Ecto neural progenitor cell (in vitro differentiated cells): ENCODE measurements at regions not wholly inside any gene's neighbourhood (a gene's known extent, or its start where the extent isn't known, plus 50 kb on each side); places are given as distances from the start of the nearest gene placed in this dataset.

Experiments used
- DNase-seq: peaks from one replicate; pipeline ENCODE4 v3.0.0-alpha.2; 2018; ENCODE audit warnings: low spot score

GRCh38 chr16:86198206-86199118, 299.5 kb downstream of the IRF8 start:
- DNase-seq, result no peak

- DNase-seq, result no peak
These were observed 300.2 kb downstream of the IRF8 start for GRCh38 chr16:86199182-86199581.

- no peak for DNase-seq
These were observed 301.1 kb downstream of the IRF8 start for GRCh38 chr16:86199871-86200695.

- DNase-seq, result no peak
These were observed 301.8 kb downstream of the IRF8 start for GRCh38 chr16:86200722-86201121.

- DNase-seq, result no peak
These were observed 302.8 kb downstream of the IRF8 start for GRCh38 chr16:86201746-86202145.

- DNase-seq, result no peak
These were observed 303.3 kb downstream of the IRF8 start for GRCh38 chr16:86202267-86202666.

GRCh38 chr16:86202760-86203426, 303.9 kb downstream of the IRF8 start:
- no peak for DNase-seq

- DNase-seq, result no peak
These were observed 304.8 kb downstream of the IRF8 start for GRCh38 chr16:86203557-86204275.

- DNase-seq, result no peak
These were observed 304.6 kb upstream of the FOXF1 start for GRCh38 chr16:86205521-86206245.

GRCh38 chr16:86207350-86207749, 303.0 kb upstream of the FOXF1 start:
- no peak for DNase-seq

GRCh38 chr16:86209202-86209601, 301.1 kb upstream of the FOXF1 start:
- no peak for DNase-seq

GRCh38 chr16:86210403-86211193, 299.7 kb upstream of the FOXF1 start:
- no peak for DNase-seq

- no peak for DNase-seq
These were observed 299.1 kb upstream of the FOXF1 start for GRCh38 chr16:86211265-86211664.

GRCh38 chr16:86211800-86212199, 298.5 kb upstream of the FOXF1 start:
- no peak for DNase-seq

GRCh38 chr16:86212706-86213436, 297.5 kb upstream of the FOXF1 start:
- DNase-seq, result no peak

- no peak for DNase-seq
These were observed 296.7 kb upstream of the FOXF1 start for GRCh38 chr16:86213437-86214205.

- no peak for DNase-seq
These were observed 295.7 kb upstream of the FOXF1 start for GRCh38 chr16:86214326-86215232.
